CD4-positive, alpha-beta T cell treated with Interferon gamma for 1 hour (primary cell): ENCODE measurements at regions not wholly inside any gene's neighbourhood (a gene's known extent, or its start where the extent isn't known, plus 50 kb on each side); places are given as distances from the start of the nearest gene placed in this dataset.

Experiments
- DNase-seq: peaks from one replicate; pipeline ENCODE4 v3.0.0-alpha.2; 2020

- DNase-seq: no peak
Observed at GRCh38 chr10:3364768-3365480, 192.3 kb upstream of the PITRM1 start.

- no peak for DNase-seq
Observed at GRCh38 chr10:3363311-3364045, 190.9 kb upstream of the PITRM1 start.

DNA sequence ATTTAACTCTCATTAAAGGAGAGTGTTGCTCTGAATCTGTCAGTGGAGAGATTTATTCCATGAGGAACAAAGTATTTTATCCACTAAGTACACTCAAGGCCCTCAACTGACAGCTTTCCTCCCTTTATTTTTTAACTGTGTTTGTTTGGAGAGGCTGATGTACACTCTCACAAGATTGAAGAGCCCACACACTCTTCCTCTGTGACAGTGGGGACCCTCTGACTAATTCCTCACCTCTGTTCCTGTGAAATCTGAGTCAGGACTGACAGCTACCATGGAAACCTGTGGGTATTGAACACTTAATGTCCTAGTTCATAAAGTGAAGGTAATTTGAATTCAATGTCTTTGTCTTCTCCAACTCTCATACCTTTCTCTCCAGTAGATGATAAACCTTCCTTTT lies 189.8 kb upstream of the PITRM1 start:
- DNase-seq: no peak

- DNase-seq: no peak
Observed at GRCh38 chr10:3361640-3362039, 189.1 kb upstream of the PITRM1 start.

DNA sequence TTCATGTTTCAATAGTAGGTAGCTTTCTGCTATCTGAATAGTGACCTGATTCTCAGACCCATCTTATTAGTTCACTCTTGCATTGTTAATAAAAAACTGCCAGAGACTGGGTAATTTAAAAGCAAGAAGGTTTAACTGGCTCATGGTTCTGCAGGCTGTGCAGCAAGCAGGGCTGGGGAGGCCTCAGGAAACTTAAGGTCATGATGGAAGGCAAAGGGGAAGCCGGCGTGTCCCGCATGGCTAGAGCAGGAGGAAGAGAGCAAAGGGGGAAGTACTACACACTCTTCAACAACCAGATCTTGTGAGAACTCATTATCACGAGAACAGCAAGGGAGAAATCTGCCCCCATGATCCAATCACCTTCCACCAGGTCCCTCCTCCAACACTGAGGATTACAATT lies 185.2 kb upstream of the PITRM1 start:
- no peak for DNase-seq

DNA sequence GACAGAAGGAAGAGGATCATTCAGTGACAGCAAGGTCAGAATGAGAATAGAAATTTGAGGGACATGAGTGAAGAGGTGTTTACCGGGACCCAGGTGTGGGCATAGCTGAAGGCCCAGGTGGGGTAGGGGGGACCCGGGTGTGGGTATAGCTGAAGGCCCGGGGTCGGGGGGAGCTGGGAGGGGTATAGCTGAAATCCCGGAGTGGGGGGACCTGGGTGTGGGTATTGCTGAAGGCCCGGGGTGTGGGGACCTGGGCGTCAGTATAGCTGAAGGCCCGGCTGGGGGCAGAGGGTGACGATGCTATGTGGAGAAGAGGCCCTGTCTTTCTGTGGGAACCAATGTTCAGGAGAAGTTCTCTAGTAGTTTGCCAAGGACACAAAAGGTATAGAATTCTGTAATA lies 183.0 kb upstream of the PITRM1 start:
- no peak for DNase-seq

GRCh38 chr10:3354174-3354900 lies 181.8 kb upstream of the PITRM1 start:
- no peak for DNase-seq

GRCh38 chr10:3353235-3353634 lies 180.7 kb upstream of the PITRM1 start:
- no peak for DNase-seq

DNA sequence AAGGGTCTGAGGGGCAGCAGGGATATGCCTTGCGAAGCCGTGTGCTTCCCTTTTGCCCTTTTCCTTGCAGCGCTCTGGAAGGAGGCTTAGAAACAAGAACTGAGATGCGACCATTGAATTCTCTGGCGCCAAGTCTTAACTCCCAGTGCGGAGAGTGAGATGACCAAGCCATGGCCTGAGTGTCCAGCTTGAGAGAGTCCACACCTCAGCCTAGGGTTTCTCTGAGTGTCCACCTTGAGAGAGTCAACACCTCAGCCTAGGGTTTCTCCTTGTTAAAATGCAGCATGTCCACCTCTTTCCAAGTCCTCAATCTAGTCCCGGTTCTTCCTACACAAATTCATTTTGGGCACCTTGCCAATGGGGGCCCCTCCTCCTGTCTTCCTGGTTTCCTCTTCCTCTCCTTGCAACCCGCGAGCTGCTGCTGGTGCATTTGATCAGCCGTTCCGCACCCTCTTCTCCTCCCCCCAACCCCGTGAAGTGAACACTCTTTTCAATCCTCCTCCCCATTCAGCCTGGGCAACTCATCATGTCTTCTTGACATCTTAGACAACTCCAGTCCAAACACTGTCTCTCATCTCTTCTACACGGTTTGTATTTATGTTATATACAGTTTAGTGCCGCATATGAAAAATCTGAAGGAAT lies 178.2 kb upstream of the PITRM1 start:
- DNase-seq: no peak

- DNase-seq: no peak
Observed at GRCh38 chr10:3350205-3350604, 177.6 kb upstream of the PITRM1 start.

GRCh38 chr10:3348564-3348963 lies 176.0 kb upstream of the PITRM1 start:
- no peak for DNase-seq

DNA sequence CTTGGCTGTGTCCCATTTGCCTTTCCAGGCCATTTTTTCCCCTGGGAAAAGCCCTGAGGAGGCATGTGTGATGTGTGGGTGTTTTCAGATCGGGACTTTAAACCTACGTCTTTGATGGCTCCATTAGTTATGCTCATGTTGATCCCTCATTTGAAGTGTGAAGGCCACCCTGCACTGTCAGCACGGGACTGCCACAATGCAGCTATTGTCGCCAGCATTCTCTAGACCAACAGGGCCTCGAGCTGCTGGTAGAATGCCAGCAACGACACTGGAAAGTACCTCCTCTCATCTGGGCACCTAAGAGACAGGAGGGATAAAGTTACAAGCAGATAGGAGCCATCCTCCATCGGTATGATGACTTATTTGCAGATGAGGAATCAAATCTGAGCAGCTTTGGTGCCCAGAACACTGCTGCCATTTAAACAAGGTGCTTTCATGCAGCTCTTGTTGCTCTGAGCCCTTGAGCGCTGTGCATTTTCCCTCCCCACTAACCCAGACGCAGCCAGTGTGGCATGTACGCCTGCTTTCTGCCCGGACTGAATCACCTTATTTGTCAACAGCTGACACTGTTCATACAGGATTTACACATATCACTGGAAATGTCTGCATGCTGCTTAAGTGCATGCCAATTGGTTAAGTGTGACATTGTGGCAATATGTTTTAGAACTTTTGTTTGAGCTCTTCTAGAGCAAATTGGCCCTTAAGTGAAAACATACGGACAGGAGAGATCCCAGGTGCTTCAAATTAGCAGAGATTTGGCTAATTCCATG lies 175.0 kb upstream of the PITRM1 start:
- DNase-seq: no peak

DNA sequence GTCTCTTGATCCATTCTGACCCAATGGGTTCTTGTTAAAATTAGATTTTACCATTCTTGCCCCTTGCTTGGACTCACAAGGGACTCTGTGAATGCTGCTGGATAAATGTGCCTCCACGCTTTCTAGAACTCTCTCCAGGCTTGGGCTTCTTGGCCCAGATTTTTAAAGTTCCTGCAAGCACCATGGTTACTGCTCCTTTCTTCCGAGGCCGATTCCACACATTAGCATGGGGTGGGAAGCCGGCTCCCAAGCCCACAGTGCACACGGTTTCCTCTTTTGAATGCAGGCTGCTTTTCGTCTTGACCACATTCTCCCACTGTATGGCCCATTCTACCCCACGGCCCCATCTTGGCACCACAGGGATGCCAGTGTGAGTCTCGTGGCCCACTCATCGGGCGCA lies 174.3 kb upstream of the PITRM1 start:
- no peak for DNase-seq

- no peak for DNase-seq
Observed at GRCh38 chr10:3342771-3343170, 170.2 kb upstream of the PITRM1 start.

DNA sequence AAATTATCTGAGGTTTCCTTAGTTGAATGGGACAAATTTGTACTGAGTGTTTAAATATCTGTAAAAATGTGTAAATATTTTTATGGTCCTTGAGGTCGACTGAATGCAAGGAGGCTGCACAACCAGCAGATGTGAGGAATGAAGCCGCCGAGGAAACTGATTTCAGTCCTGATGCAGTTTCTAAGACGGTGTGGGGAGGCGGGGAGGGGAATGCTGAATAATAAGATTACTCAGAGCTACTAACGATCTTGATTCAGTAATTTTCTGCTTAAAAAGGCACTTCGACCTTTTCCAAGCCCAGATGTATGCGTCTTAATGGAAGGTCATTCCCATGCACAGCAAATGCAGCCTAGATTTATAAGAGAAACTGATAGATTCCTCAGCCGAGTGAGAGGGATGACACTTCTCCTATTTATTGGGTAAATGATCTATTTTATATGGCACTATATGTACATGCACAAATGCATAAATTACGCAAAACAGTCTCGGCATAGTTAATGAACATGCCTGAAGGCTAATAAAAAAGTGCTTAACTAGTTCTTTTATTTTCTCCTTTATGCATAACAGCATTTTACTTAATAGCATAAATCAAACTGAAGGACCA lies 167.6 kb upstream of the PITRM1 start:
- no peak for DNase-seq

DNA sequence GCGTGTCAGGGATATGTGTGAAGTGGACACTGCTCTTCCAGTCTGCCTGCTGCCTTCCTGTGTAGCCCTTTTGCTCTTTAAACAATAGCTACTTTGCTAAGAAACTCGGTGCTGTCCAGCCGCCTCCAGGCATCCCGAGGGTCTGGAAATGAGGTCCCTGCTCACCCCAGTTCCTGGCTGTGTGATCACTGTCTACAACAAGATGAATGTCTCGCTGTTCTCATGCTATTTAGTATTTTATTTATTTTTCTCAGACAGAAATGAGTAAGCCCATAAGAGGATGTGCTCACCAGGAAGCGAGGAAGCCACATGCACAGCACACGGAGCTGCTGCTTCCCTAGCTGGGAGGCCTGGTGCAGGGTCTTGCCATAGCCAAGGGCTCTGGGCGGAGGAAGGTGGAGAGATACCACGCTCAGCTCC lies 167.0 kb upstream of the PITRM1 start:
- DNase-seq: no peak

DNA sequence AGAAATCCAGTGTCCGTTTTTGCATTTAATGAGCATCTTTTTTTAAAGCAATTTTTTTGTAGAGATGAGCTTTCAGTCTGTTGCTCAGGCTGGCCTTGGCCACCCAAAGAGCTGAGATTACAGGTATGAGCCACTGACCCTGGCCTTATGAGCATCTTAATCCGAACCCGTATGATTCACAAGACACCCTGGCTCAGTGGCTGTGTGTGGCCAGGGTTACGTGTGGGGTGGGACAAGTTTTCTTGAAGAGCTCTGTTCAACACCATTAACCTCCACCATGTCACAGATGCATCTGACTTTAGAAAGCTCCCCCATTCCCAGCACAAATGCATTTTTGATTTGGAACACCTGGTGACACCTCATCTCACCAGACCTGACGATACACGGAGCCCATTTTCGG lies 166.5 kb upstream of the PITRM1 start:
- DNase-seq: no peak

GRCh38 chr10:3337741-3338140 lies 165.2 kb upstream of the PITRM1 start:
- no peak for DNase-seq

DNA sequence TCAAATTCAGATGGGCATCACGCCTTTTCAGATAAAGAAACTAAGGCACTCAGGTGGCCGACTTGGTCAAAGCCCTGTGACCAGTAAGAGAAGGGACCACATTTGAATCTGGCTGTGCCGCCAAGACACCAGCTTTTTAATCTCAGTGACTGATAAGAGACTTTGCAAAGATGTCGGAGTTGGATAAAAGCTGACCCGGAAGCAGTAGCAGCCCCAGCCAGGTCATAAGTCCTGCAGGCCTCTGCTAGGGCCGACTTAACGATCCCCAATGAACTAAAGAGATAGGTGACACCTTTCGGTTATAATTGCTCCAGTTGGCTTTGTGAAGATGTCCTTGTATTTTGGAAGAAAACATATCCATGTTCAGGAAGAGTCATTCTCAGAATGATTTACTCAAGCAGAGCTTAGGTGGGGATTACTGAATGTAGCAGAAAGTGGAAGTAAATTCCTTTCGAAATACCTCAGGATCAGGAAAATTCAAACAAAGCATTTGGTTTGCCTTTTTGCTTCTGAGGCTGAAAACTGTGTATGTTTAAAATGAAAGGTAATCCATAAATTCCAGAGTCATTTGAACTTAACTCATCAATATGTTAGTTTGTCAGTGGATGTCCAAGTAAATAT lies 164.2 kb upstream of the PITRM1 start:
- DNase-seq: no peak

- no peak for DNase-seq
Observed at GRCh38 chr10:3333426-3333825, 160.8 kb upstream of the PITRM1 start.

- no peak for DNase-seq
Observed at GRCh38 chr10:3331690-3332230, 159.2 kb upstream of the PITRM1 start.

GRCh38 chr10:3331187-3331586 lies 158.6 kb upstream of the PITRM1 start:
- no peak for DNase-seq
